HK-2 (cell line): ENCODE measurements at regions not wholly inside any gene's neighbourhood (a gene's known extent, or its start where the extent isn't known, plus 50 kb on each side); places are given as distances from the start of the nearest gene placed in this dataset.
A peak's percentile ranks its signal among the peaks of the same experiment; 100 is the strongest.
"Not testable (repeated sequence)": the region's sequence is repeated elsewhere in the genome, so short reads cannot be mapped to it uniquely, and the experiment has no call there.

Experiments used
- DNase-seq: peaks from one replicate; pipeline ENCODE4 v3.0.0-alpha.2; 2018; ENCODE audit not compliant: unreplicated experiment

DNA sequence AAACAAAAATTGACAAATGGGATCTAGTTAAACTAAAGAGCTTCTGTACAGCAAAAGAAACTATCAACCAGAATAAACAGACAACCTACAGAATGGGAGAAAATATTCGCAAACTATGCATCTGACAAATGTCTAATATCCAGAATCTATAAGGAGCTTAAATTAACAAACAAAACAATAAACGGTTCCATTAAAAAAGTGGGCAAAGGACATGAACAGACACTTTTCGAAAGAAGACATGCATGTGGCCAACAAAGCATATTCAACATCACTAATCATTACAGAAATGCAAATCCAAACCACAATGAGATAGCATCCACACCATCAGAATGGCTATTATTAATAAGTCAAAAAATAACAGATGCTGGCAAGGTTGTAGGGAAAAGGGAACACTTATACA is 50.5 kb upstream of the MED13L start:
- DNase-seq = not testable (repeated sequence)

DNA sequence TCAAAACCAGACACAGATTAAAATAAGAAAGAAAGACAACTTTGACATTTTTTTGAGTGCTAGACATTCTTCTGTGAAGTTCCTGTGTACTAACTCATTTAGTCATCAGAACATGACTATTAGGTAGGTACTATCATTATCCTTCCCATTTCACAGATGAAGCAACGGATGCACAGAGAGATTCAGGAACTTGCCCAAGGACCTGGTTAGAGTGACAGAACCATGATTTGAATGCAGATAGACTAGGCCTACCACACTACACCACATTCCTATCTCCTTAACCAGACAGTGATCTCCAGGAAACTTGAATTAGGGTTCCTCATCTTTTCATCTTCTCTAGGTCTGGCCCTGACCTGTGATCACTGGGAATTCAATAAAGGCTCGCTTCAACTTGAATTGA is 54.4 kb upstream of the MED13L start:
- DNase-seq = no peak

DNA sequence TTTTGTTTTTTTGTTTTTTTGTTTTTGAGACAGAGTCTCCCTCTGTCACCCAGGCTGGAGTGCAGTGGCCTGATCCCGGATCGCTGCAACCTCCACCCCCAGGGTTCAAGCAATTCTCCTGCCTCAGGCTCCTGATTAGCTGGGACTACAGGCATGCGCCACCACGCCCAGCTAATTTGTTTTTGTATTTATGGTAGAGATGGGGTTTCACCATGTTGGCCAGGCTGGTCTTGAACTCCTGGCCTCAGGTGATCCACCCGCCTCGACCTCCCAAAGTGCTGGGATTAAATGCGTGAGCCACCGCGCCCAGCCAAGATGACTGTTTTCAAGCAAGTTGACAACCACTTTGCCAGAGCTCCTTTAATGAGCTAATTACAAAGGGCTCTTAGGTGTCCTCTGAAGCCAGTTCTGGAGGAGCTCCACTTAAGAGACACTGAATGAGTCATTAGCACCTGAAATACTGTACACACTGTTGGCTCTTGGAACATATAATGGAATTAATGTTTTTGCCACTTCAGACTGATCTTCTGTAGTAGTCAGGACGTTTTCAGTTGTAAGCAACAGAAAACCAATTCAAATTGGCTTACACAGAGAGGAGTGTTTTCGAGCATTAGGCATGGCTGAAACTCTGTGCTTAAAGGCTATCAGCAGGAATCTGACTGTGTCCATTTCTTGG is 55.4 kb upstream of the MED13L start:
- no peak for DNase-seq

DNA sequence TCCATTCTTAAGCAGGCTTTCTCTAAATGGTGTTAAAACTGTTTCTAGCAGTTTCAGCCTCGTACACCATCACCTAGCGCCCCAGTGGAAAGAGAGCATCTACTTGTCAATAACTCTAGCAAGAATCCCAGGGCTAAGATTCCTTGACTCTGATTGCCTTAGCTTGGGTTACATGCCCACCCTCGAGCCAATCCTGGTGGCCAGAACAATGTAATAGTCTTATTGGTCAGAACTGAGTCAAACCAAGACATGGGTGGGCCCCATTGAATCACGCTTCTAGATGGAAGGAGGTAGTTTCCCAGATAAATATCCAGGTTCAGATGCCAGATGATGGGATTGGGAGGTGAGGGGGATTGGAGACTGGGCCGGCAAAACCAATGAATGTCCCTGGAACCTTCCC is 55.9 kb upstream of the MED13L start:
- DNase-seq = no peak

DNA sequence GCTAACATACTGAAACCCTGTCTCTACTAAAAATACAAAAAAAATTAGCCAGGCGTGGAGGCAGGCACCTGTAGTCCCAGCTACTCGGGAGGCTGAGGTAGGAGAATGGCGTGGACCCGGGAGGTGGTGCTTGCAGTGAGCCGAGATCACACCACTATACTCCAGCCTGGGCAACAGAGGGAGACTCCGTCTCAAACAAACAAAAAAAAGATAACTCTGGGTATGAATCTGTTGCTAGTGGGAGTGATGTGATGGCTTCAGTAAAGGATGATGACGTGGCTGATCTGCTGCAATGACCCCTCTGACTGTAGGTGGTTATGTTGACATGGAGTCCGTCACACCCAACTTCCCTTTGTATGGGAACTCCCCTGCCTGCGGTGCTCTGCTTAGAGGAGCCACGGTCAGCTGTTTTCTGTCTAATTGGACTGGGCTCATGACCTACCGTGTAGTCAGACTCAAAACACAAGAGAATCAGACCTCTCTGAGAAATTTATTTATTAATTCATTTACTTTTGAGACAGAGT is 59.1 kb upstream of the MED13L start:
- DNase-seq = peak; percentile 55

DNA sequence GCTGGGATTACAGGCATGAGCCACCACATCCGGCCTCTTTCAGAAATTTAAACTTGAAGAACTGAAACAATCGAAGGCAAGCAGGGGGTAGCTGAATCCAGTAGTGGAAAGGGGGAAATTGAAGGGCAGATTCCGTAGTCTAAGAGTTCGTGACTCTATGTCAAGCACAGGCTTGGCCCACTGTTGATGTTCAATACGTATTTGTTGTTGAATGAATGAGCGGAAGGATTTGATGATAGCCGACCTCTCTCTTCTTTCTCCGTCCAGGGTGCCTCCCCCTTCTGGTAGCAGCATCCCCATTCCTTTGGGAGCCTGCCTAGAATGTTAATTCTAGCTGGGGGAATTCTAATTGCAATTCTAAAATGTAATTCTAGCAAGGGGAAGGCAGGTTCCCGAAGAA is 59.8 kb upstream of the MED13L start:
- DNase-seq = no peak

DNA sequence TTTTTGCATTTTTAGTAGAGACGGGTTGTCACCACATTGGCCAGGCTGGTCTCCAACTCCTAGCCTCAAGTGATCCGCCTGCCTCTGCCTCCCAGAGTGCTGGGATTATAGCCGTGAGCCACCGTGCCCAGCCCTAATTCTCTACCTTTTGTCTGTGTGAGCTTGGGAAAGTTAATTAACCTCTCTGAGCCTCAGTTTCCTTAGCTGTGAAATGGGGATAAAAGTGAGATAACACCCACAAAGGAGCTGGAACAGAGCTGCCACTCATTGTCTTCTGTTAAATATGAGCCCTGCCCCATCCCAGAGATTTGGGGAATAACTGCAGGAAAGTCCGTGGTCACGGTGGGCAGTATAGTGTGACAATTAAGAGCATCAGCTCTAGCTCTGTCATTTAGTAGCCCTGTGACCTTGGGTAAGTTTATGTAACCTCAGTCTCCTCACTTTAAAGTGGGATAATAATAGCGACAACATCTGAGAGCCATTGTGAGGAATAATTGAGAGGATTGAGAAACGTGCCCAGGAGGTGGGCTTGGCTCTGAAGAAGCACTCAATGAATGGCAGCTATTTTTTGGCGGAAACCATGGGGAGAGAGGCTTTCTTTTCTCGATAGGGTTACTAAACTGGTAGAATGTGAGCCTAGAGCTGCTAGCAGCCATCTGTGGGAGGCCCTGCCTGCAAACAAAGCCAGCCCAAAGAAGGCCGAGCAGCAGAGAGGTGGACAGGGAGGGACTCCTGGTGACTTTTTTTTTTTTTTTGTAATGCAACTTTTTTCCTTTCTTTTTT is 60.8 kb upstream of the MED13L start:
- DNase-seq = no peak

DNA sequence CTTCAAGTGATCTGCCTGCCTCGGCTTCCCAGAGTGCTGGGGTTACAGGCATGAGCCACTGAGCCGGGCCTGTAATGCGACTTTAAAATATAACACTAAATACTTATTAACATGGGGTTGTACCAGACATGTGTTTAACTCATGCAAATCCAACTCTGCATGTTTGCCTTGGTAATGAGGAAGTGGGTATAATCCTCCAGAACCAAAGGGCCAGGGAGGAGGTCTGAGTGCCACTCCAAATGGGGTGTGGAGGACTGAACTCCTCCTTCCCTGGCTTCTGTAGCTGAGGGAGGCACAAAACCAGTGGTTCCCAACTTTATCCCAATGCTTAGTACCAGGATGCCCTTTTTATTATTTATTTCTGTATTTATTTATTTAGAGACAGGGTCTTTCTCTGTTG is 61.6 kb upstream of the MED13L start:
- no peak for DNase-seq

DNA sequence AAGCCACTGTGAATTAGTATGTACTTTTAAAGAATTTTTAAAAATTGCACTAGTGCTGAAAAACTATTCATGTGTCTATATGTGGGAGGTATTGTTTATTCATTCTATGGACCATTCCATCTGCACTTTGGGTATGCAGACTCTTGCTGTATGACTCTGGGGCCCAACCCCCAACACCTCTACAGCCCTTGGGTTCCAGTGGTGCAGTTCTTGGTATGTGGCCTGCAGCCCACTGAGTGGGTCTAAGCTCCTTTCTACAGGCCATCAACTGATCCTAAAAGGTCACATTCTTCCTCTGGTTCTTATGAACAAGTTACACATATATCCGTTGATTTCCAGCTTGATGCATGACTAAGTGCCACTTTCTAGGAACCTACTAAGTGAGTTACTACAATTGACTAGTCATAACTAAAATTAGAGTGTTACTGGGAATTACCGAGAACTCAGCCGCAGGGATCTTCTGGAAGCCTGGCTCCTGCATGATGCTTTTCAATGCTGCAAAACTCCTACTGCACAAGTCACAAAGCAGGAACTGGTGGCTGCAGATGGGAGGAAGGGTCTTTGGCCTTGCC is 62.4 kb upstream of the MED13L start:
- peak; percentile 6 for DNase-seq

DNA sequence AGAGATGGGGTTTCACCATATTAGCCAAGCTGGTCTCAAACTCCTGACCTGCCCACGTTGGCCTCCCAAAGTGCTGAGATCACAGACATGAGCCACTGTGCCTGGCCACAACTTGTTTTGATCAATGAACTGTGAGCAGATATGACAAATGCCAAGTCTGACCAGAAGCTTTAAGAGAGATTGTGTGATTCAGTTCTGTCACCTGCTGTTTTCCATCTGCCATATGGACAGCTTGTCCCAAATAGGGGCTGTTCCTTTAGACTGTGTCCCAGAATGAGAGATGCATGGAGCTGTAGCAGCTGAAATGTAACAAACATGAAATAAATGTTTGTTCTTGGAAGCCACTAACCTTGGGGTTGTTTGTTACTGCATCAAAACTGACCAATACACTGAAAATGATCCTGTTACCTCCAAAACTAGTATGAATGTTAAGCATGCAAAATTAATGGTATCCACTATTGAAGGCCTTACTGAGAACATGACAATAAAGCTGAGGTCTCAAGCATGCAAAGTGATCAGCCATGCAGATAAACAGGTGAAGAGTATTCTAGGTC is 65.9 kb upstream of the MED13L start:
- DNase-seq = no peak

DNA sequence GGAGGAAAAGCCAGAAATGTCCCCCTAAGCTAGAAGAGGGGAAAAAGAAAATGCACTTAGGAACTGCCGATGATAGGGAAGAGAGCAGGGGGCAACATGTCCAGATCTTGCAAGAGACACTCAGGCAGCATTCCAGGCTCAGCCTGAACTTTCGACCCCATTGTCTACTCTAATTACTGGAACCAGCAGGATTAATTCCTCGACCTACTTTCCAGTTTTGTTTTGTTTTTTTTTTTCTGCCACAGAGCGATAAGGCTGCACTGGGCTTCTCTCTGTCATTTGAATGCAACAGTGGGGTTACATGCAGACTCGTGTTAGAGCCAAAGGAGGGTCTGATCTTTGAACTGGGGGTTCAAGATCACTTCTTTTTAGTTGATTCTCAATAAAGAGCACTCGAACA is 68.7 kb upstream of the MED13L start:
- no peak for DNase-seq

DNA sequence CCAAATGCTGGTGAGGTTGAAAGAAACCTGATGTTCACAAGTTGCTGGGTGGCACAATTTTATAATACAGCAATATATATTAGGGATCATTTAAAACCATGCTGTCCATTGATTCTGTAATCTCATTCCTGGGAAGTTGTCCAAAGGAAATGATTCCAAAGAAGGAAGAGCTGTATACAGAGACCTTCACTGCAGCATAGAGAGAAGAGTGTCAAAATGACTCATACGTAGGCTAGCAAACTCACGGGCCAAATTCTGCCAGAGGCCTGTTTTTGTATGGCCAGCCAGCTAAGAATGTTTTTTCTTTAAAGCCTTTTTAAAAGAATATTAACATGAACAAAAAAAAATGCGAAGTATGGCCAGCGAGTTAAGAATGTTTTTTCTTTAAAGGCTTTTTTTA is 69.2 kb upstream of the MED13L start:
- DNase-seq = no peak

DNA sequence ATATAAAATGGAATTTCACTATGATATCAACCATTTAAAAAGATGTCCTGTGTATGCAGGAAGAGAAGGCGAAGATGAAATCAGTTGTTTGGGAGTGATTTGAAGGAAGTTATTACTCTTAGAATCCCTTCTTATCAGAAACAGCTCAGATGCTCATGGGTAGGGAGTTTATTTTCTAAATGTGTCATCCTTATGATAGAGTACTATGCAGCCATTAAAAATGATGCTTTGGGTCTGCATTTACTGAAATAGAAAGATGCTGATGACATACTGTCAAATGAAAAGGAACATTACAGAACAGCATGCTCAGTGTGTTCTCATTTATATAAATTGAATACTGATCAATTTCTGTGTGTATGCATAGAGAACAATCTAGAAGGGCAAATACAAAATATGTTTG is 69.8 kb upstream of the MED13L start:
- no peak for DNase-seq

DNA sequence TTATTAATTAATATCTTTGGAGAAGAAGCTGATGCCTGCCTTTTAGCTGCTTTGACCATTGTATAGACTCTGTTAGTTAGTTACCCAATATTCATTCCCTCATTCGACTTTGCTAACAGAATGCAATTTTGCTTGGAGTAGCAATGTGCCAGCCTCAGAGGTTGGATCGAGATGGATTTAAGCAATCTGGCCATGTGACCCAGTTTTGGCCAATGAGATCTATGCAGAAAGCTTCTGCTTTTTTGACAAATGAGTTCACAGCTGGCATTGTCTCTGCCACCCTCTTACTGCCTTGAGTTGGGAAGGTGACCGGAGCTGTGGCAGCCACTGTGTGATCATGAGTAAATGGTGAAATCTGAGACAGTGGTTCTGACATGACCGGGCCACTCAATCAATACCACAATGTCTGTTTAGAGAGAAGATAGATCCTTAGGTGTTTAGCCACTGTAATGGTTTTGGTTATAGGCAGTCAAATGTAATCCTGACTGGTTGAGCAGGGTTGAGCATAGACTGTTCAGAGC is 74.9 kb upstream of the MED13L start:
- DNase-seq = no peak

DNA sequence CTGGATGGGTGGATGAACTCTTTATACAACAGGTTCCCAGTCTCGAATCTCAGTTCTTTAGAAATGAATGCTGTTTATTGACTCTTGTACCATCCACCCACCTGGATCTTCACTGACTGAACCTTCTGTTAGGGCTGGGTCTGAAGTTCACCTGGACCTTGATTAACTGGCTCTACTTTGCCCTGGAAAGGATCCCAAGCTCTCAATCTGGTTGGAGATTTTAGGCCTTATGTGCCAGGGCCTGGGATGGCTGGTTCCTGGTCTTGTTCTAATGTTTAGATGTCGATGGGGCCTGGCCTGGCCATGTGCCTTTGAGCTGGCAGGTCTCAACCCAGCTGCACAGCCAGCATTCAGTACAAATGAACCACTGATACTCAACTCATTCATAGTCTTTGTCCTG is 76.5 kb upstream of the MED13L start:
- no peak for DNase-seq

DNA sequence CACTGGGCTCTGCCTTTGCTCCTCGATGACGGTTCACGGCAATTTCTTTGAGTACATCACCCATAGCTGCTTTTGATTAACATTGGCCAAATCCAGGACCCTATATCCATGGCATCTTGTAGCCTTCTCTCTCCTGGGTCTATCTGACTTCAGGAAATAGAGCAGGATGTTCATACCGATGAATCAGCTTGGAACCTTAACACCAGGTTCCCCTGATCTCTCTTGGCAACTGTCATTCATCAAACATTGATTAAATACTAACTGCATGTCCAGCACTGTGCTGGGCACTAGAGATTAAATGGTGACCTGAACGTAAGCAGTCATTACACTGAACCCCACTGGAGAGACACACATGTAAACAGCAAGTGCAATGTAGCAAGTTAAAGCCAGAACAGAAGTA is 77.0 kb upstream of the MED13L start:
- DNase-seq = no peak

DNA sequence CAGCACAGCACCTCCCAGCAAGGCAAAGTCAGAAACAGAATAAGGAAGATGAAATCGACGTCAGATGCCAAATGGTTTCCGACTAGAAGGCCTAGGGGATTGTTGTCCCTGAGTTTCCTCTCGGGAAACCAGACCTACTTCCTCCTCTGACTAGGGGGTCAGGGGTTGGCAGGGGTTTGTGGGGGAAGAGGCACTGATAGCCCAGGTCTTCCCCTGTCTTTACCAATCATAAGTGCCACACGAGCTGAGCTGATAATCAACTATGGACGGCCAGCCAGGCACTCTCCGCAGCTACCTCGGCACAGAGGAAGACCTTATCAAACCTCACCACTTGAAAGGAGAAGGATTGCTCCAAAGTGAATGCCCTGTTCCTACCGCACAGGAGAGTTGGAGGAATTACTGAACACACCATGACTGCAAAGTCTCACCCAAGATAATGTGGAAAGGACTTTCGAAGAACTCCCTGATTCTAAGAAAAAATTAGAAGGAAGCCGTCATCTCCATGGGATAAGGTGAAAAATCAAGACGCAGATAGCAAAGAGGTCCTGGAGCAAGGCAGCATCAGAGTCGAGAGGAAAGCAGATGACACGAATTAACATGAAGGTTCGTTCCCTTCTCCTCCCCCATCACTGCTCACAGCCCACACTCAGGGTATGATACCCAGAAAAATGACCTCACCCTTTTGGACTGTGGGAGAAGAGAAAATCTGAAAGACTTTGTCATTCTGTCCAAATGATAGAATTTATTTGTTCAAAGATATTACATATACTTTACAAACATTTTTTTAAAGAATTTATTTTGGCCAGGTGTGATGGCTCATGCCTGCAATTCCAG is 77.7 kb upstream of the MED13L start:
- DNase-seq = no peak

DNA sequence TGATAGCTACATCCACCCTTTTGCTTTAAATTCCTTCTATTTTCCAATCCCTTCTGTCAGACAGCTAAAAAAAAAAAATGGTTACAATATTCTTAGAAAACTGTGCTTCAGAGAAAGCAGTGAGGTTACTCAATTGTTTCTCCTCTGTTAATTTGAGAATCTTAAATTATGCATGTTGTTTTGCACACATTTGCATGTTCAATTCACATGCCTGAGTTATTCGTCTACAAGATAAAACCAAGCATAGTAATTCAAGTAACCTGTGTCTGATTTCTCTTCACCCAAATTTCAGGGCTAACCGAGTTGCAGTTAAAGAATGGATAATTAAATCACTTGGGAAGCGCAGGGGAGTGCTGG is 81.0 kb upstream of the MED13L start:
- DNase-seq = no peak

DNA sequence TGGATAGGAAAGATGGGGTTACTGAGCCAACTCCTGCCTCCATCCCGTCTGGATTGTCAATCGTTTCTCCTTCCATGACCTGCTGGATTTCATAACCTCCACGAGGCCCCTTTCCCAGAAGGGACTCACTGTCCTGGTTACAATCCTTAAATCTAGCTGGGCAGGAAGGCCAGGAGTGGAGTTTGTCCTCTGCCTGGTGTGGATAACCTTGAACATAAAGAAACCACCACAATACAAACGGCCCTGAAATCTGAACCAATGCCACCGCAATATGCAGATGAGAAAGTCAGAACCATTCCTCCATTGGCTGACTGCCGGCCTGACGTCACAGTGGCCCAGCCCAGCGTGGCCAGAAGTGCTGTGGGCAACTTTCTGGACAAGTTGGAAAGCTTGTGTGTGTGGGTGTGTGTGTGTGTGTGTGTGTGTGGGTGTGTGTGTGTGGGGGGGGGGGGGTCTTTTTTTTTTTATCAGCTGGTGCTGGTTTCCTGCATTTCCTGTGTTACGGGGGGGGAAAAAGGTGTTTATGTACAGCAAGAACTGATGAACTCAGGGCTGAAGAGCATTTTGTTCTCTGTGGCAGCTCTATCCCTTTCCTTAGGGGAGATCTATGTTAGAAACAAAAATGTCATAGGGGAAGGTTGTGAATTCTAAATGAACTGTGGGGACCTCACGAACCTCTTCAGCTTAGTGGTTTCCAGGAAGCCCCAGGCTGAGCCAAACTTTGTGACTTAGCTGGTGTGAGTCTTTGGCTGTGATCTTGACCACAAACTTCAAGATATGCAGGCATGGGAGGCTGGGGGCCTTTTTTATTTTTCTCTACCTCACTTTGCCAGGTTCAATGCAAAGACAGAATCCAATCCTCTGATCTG is 81.6 kb upstream of the MED13L start:
- DNase-seq = peak; percentile 84

DNA sequence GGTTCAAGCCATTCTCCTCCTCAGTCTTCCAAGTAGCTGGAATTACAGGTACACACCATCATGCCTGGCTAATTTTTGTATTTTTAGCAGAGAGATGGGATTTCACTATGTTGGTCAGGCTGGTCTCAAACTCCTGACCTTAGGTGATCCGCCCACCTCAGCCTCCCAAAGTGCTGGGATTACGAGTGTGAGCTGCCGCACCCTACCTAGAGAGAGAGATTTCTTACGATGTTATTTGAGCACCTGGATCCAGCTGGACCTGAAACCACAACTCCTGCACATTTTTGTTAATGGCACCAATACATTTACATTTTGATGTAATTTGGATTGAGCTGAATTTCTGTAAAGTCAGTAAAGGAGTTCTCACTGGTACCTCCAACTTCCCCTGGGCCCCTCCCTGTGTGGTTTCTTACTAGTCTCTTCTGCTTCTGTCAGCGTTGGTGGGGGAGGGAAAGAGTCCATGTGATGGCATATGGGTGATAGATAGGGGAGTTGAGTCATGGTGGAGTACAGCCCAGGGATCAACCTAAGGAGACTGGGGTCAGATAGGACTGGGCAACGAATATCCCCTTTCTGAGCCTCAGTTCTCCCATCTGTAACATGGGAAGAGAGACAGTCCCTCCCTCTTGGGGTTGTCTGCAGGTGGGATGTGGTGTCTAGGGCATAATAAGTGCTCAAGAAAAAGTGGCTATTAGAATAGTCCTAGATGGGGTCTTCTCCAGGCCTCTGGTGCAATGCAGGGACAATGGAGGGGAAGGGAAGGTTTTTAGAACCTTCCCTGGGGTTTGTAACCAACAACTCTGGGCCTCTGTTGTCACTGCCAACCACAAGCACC is 83.3 kb upstream of the MED13L start:
- DNase-seq = no peak
